Dendritic cell treated with granulocyte-macrophage colony-stimulating factor and Interleukin-4, amounts not matched to agents 40 ng/mL and 50 ng/mL, for 4 days (primary cell): ENCODE measurements at regions not wholly inside any gene's neighbourhood (a gene's known extent, or its start where the extent isn't known, plus 50 kb on each side); places are given as distances from the start of the nearest gene placed in this dataset.

Source experiments
- H3K27ac Mint-ChIP-seq: one replicate; pipeline ENCODE4 v1.8.0; 2022; ENCODE audit warnings: mild to moderate bottlenecking, mixed read lengths
- H3K27me3 Mint-ChIP-seq: one replicate; pipeline ENCODE4 v1.8.0; 2022; ENCODE audit warnings: mild to moderate bottlenecking, mixed read lengths
- H3K36me3 Mint-ChIP-seq: one replicate; pipeline ENCODE4 v1.8.0; 2022; ENCODE audit warnings: low read depth, mixed read lengths
- H3K4me1 Mint-ChIP-seq: one replicate; pipeline ENCODE4 v1.8.0; 2022; ENCODE audit warnings: low read depth, mixed read lengths
- H3K4me3 Mint-ChIP-seq: one replicate; pipeline ENCODE4 v1.8.0; 2022; ENCODE audit warnings: mild to moderate bottlenecking, moderate library complexity, mixed read lengths
- H3K9me3 Mint-ChIP-seq: one replicate; pipeline ENCODE4 v1.8.0; 2022; ENCODE audit warnings: mixed read lengths
- intact Hi-C: fragments of 100-400 bp; cut with micrococcal nuclease; formaldehyde crosslinking; loops from one replicate; pipeline ENCODE4 v1.15.0; 2022

GRCh38 chr2:6605836-6606505 is 259.7 kb downstream of the CMPK2 start:
- peaks cover 1% of the 10 kb centered on the region for H3K9me3 Mint-ChIP-seq
- H3K4me1 Mint-ChIP-seq: no peaks in the 10 kb centered on the region
- intact Hi-C loops: no loop called here
- no peaks in the 10 kb centered on the region for H3K27me3 Mint-ChIP-seq
- no peak overlapping the region for H3K27ac Mint-ChIP-seq
- no peaks in the 10 kb centered on the region for H3K36me3 Mint-ChIP-seq
- H3K4me3 Mint-ChIP-seq: no peak overlapping the region

- H3K27ac Mint-ChIP-seq: no peak overlapping the region
- no peaks in the 10 kb centered on the region for H3K27me3 Mint-ChIP-seq
- H3K4me1 Mint-ChIP-seq: no peaks in the 10 kb centered on the region
- intact Hi-C loops: no loop called here
- no peaks in the 10 kb centered on the region for H3K36me3 Mint-ChIP-seq
- no peak overlapping the region for H3K4me3 Mint-ChIP-seq
- peaks cover 31% of the 10 kb centered on the region for H3K9me3 Mint-ChIP-seq
Measured at GRCh38 chr2:6617794-6618193, 247.9 kb downstream of the CMPK2 start.

- H3K36me3 Mint-ChIP-seq: no peaks in the 10 kb centered on the region
- no peak overlapping the region for H3K4me3 Mint-ChIP-seq
- intact Hi-C loops: no loop called here
- no peaks in the 10 kb centered on the region for H3K27me3 Mint-ChIP-seq
- H3K27ac Mint-ChIP-seq: no peak overlapping the region
- H3K9me3 Mint-ChIP-seq: peaks cover 26% of the 10 kb centered on the region
- H3K4me1 Mint-ChIP-seq: no peaks in the 10 kb centered on the region
Measured at GRCh38 chr2:6618201-6618600, 247.5 kb downstream of the CMPK2 start.

- H3K27ac Mint-ChIP-seq: no peak overlapping the region
- intact Hi-C loops: no loop called here
- no peaks in the 10 kb centered on the region for H3K27me3 Mint-ChIP-seq
- no peaks in the 10 kb centered on the region for H3K9me3 Mint-ChIP-seq
- H3K36me3 Mint-ChIP-seq: no peaks in the 10 kb centered on the region
- H3K4me3 Mint-ChIP-seq: no peak overlapping the region
- H3K4me1 Mint-ChIP-seq: no peaks in the 10 kb centered on the region
Measured at GRCh38 chr2:6623746-6624145, 242.0 kb downstream of the CMPK2 start.

- H3K27ac Mint-ChIP-seq: no peak overlapping the region
- intact Hi-C loops: no loop called here
- H3K4me3 Mint-ChIP-seq: no peak overlapping the region
- no peaks in the 10 kb centered on the region for H3K9me3 Mint-ChIP-seq
- H3K4me1 Mint-ChIP-seq: no peaks in the 10 kb centered on the region
- no peaks in the 10 kb centered on the region for H3K36me3 Mint-ChIP-seq
- H3K27me3 Mint-ChIP-seq: no peaks in the 10 kb centered on the region
Measured at GRCh38 chr2:6626401-6627012, 239.2 kb downstream of the CMPK2 start.

GRCh38 chr2:6627316-6627715 is 238.4 kb downstream of the CMPK2 start:
- intact Hi-C loops: no loop called here
- no peaks in the 10 kb centered on the region for H3K36me3 Mint-ChIP-seq
- H3K27me3 Mint-ChIP-seq: no peaks in the 10 kb centered on the region
- H3K4me3 Mint-ChIP-seq: no peak overlapping the region
- H3K27ac Mint-ChIP-seq: no peak overlapping the region
- no peaks in the 10 kb centered on the region for H3K9me3 Mint-ChIP-seq
- H3K4me1 Mint-ChIP-seq: no peaks in the 10 kb centered on the region

GRCh38 chr2:6630209-6630608 is 235.5 kb downstream of the CMPK2 start:
- Mint-ChIP-seq H3K9me3 (no peaks in the 10 kb centered on the region), H3K27me3 (no peaks in the 10 kb centered on the region), H3K36me3 (no peaks in the 10 kb centered on the region), H3K4me1 (no peaks in the 10 kb centered on the region), H3K4me3 (no peak overlapping the region), H3K27ac (no peak overlapping the region)
- intact Hi-C loops: no loop called here

- Mint-ChIP-seq H3K9me3 (no peaks in the 10 kb centered on the region), H3K4me1 (no peaks in the 10 kb centered on the region), H3K27me3 (no peaks in the 10 kb centered on the region), H3K36me3 (no peaks in the 10 kb centered on the region), H3K4me3 (no peak overlapping the region), H3K27ac (no peak overlapping the region)
- intact Hi-C loops: no loop called here
Measured at GRCh38 chr2:6635296-6635695, 230.4 kb downstream of the CMPK2 start.

GRCh38 chr2:6637330-6637729 is 228.4 kb downstream of the CMPK2 start:
- H3K27ac Mint-ChIP-seq: no peak overlapping the region
- no peaks in the 10 kb centered on the region for H3K9me3 Mint-ChIP-seq
- H3K36me3 Mint-ChIP-seq: no peaks in the 10 kb centered on the region
- H3K4me3 Mint-ChIP-seq: no peak overlapping the region
- H3K4me1 Mint-ChIP-seq: no peaks in the 10 kb centered on the region
- H3K27me3 Mint-ChIP-seq: no peaks in the 10 kb centered on the region
- intact Hi-C loops: no loop called here

GRCh38 chr2:6639929-6640620 is 225.6 kb downstream of the CMPK2 start:
- Mint-ChIP-seq H3K4me1 (no peaks in the 10 kb centered on the region), H3K9me3 (no peaks in the 10 kb centered on the region), H3K36me3 (no peaks in the 10 kb centered on the region), H3K27ac (no peak overlapping the region), H3K27me3 (no peaks in the 10 kb centered on the region), H3K4me3 (no peak overlapping the region)
- intact Hi-C loops: no loop called here

- Mint-ChIP-seq H3K9me3 (no peaks in the 10 kb centered on the region), H3K27ac (no peak overlapping the region), H3K4me1 (no peaks in the 10 kb centered on the region), H3K27me3 (no peaks in the 10 kb centered on the region), H3K36me3 (no peaks in the 10 kb centered on the region), H3K4me3 (no peak overlapping the region)
- intact Hi-C loops: no loop called here
Measured at GRCh38 chr2:6640621-6641015, 225.1 kb downstream of the CMPK2 start.

GRCh38 chr2:6641956-6642355 is 223.8 kb downstream of the CMPK2 start:
- intact Hi-C loops: no loop called here
- H3K36me3 Mint-ChIP-seq: no peaks in the 10 kb centered on the region

GRCh38 chr2:6644261-6644660 is 221.4 kb downstream of the CMPK2 start:
- Mint-ChIP-seq H3K36me3 (no peaks in the 10 kb centered on the region), H3K27me3 (no peaks in the 10 kb centered on the region)

More at GRCh38 chr2:6641956-6642355, 223.8 kb downstream of the CMPK2 start:
- Mint-ChIP-seq H3K27ac (no peak overlapping the region), H3K27me3 (no peaks in the 10 kb centered on the region), H3K4me1 (no peaks in the 10 kb centered on the region), H3K9me3 (no peaks in the 10 kb centered on the region), H3K4me3 (no peak overlapping the region)

GRCh38 chr2:6645004-6645403 is 220.7 kb downstream of the CMPK2 start:
- Mint-ChIP-seq H3K27ac (no peak overlapping the region), H3K4me1 (no peaks in the 10 kb centered on the region), H3K9me3 (no peaks in the 10 kb centered on the region), H3K4me3 (no peak overlapping the region), H3K27me3 (no peaks in the 10 kb centered on the region), H3K36me3 (no peaks in the 10 kb centered on the region)
- intact Hi-C loops: no loop called here

More at GRCh38 chr2:6644261-6644660, 221.4 kb downstream of the CMPK2 start:
- H3K4me1 Mint-ChIP-seq: no peaks in the 10 kb centered on the region
- no peak overlapping the region for H3K27ac Mint-ChIP-seq
- no peak overlapping the region for H3K4me3 Mint-ChIP-seq
- no peaks in the 10 kb centered on the region for H3K9me3 Mint-ChIP-seq
- intact Hi-C loops: no loop called here
